IMR-90 (cell line): ENCODE measurements at regions not wholly inside any gene's neighbourhood (a gene's known extent, or its start where the extent isn't known, plus 50 kb on each side); places are given as distances from the start of the nearest gene placed in this dataset.

Experiments
- ATAC-seq: fragments of 200-7000 bp; cut with Tn5 transposase; 2 replicates; pipeline ENCODE4 v1.9.1; 2020; ENCODE audit warnings: low read depth, mild to moderate bottlenecking, moderate library complexity
- BruUV-seq: library from RNA; stranded (reverse); fragments of 400-500 nt; replicated peaks from 2 replicates; lab custom pipeline; 2021; lab: Mats Ljungman, UMichigan
- CTCF ChIA-PET: fragments of 300-600 bp; formaldehyde crosslinking; extraction: SDS; loops from one replicate; lab custom pipeline; 2021; ENCODE audit warnings: antibody characterized with exemption; lab: Yijun Ruan, JAX
- POLR2A ChIA-PET: fragments of 300-600 bp; sonication (Branson Sonifier 250); formaldehyde crosslinking; loops from one replicate; lab custom pipeline; 2022; ENCODE audit warnings: antibody characterized with exemption; ENCODE audit not compliant: unreplicated experiment; lab: Charles Lee
- DNase-seq: peaks from one replicate; pipeline ENCODE4 v3.0.0; 2013
- H2AFZ ChIP-seq: replicated peaks from 2 replicates; pipeline ENCODE3; 2013; ENCODE audit warnings: low read length, mild to moderate bottlenecking; ENCODE audit not compliant: poor library complexity
- H2AK5ac ChIP-seq: 2 replicates; pipeline ENCODE4 v1.6.1; 2013; ENCODE audit warnings: low read depth, low read length, inconsistent platforms
- H2AK9ac ChIP-seq: replicated peaks from 2 replicates; pipeline ENCODE3; 2013; ENCODE audit warnings: mild to moderate bottlenecking, low read depth, low read length, moderate library complexity; ENCODE audit not compliant: poor library complexity
- H2BK120ac ChIP-seq: 2 replicates; pipeline ENCODE4 v1.6.1; 2013; ENCODE audit warnings: low read depth, low read length, inconsistent platforms
- H2BK15ac ChIP-seq: 3 replicates; pipeline ENCODE4 v1.6.1; 2013; ENCODE audit warnings: low read depth, low read length, inconsistent platforms
- H2BK20ac ChIP-seq: 2 replicates; pipeline ENCODE4 v1.6.1; 2013; ENCODE audit warnings: low read depth, mild to moderate bottlenecking, inconsistent platforms, low read length, moderate library complexity
- H2BK5ac ChIP-seq: 2 replicates; pipeline ENCODE4 v1.6.1; 2013; ENCODE audit warnings: mild to moderate bottlenecking, low read depth, low read length, inconsistent platforms; ENCODE audit not compliant: poor library complexity, severe bottlenecking
- H3K14ac ChIP-seq: replicated peaks from 2 replicates; pipeline ENCODE4 v1.6.1; 2013; ENCODE audit warnings: low read depth, low read length, inconsistent platforms
- H3K18ac ChIP-seq: 2 replicates; pipeline ENCODE4 v1.6.1; 2013; ENCODE audit warnings: low read depth, low read length, control low read depth
- H3K23ac ChIP-seq: 2 replicates; pipeline ENCODE4 v1.6.1; 2013; ENCODE audit warnings: low read depth, low read length, inconsistent platforms
- H3K27ac ChIP-seq: 2 replicates; pipeline ENCODE4 v1.5.1; 2013; ENCODE audit warnings: mild to moderate bottlenecking, control low read depth, low read length; ENCODE audit not compliant: insufficient read depth
- H3K27me3 ChIP-seq: 2 replicates; pipeline ENCODE4 v1.6.1; 2013; ENCODE audit warnings: low read length; ENCODE audit not compliant: control insufficient read depth, insufficient read depth
- H3K36me3 ChIP-seq: 2 replicates; pipeline ENCODE4 v1.6.1; 2013; ENCODE audit warnings: low read length, mixed read lengths; ENCODE audit not compliant: control insufficient read depth, insufficient read depth
- H3K4ac ChIP-seq: 2 replicates; pipeline ENCODE4 v1.6.1; 2013; ENCODE audit warnings: low read depth, low read length, inconsistent platforms
- H3K4me1 ChIP-seq: 2 replicates; pipeline ENCODE4 v1.6.1; 2013; ENCODE audit warnings: low read length, mixed read lengths; ENCODE audit not compliant: control insufficient read depth, insufficient read depth
- H3K4me2 ChIP-seq: 2 replicates; pipeline ENCODE4 v1.6.1; 2013; ENCODE audit warnings: low read depth, mild to moderate bottlenecking, control low read depth, low read length, moderate library complexity
- H3K4me3 ChIP-seq: 2 replicates; pipeline ENCODE4 v1.5.1; 2013; ENCODE audit warnings: low read depth, mild to moderate bottlenecking, control low read depth, low read length, moderate library complexity; ENCODE audit not compliant: insufficient read depth
- H3K56ac ChIP-seq: 2 replicates; pipeline ENCODE4 v1.6.1; 2013; ENCODE audit warnings: low read length, inconsistent platforms; ENCODE audit not compliant: insufficient read depth; ENCODE audit errors: extremely low read depth
- H3K79me1 ChIP-seq, 2 experiments: 2 replicates each; pipeline ENCODE4 v1.6.1; 2013; ENCODE audit warnings: low read length in 2 of 2, inconsistent platforms in 1 of 2, low read depth in 1 of 2
- H3K9ac ChIP-seq: 2 replicates; pipeline ENCODE4 v1.6.1; 2013; ENCODE audit warnings: low read depth, low read length, control low read depth
- H3K9me1 ChIP-seq: 2 replicates; pipeline ENCODE4 v1.6.1; 2013; ENCODE audit warnings: low read length, inconsistent platforms; ENCODE audit not compliant: insufficient read depth
- H3K9me3 ChIP-seq: 2 replicates; pipeline ENCODE4 v1.6.1; 2013; ENCODE audit warnings: low read length; ENCODE audit not compliant: control insufficient read depth, insufficient read depth
- H4K20me1 ChIP-seq: 2 replicates; pipeline ENCODE4 v1.6.1; 2013; ENCODE audit warnings: low read length, inconsistent platforms; ENCODE audit not compliant: insufficient read depth
- H4K5ac ChIP-seq: 2 replicates; pipeline ENCODE4 v1.6.1; 2013; ENCODE audit warnings: mild to moderate bottlenecking, low read depth, low read length, control low read depth
- H4K8ac ChIP-seq, 2 experiments: 2 replicates each; pipeline ENCODE4 v1.6.1; 2013; ENCODE audit warnings: low read depth in 2 of 2, low read length in 2 of 2, control low read depth in 1 of 2, inconsistent platforms in 1 of 2
- H4K91ac ChIP-seq: 2 replicates; pipeline ENCODE4 v1.6.1; 2013; ENCODE audit warnings: low read depth, low read length, inconsistent platforms; ENCODE audit not compliant: insufficient read depth
- CEBPB ChIP-seq: IDR thresholded peaks from 2 replicates; pipeline ENCODE4 v1.6.1; 2012; ENCODE audit warnings: low read depth, low read length, improper control_type of control experiment
- CTCF ChIP-seq: conservative IDR thresholded peaks from 2 replicates; pipeline ENCODE4 v1.5.1; 2012; ENCODE audit warnings: mild to moderate bottlenecking, low read depth, low read length, improper control_type of control experiment
- FOS ChIP-seq: fragments of 150-350 bp; IDR thresholded peaks from 2 replicates; pipeline ENCODE4 v1.6.1; 2016; ENCODE audit warnings: low read depth, low read length
- RAD21 ChIP-seq: IDR thresholded peaks from 2 replicates; pipeline ENCODE4 v1.6.1; 2012; ENCODE audit warnings: low read length, improper control_type of control experiment
- RFX5 ChIP-seq: IDR thresholded peaks from 2 replicates; pipeline ENCODE4 v1.8.0; 2012; ENCODE audit warnings: low read depth, mild to moderate bottlenecking, low read length, moderate library complexity
- WGBS, 2 experiments: methylation state at CpG; one replicate each; pipeline versions ENCODE4 v1.1.5 to v1.1.7; 2013; ENCODE audit warnings: missing lambda C conversion rate in 2 of 2; ENCODE audit not compliant: insufficient read length in 1 of 2; ENCODE audit errors: extremely low coverage in 2 of 2; 5-methylcytosine and 5-hydroxymethylcytosine counted together
- dilution Hi-C: fragments of 300-500 bp; cut with HindIII; formaldehyde crosslinking; loops from one replicate; pipeline ENCODE4 v1.14.3; 2018; ENCODE audit warnings: low sequenced_read_pairs; ENCODE audit not compliant: unreplicated experiment
- in situ Hi-C: fragments of 300-500 bp; cut with MboI; formaldehyde crosslinking; loops from 3 replicates; pipeline ENCODE4 v1.14.3; 2019; ENCODE audit warnings: low sequenced_read_pairs, inconsistent platforms, mixed read lengths
- intact Hi-C: fragments of 100-400 bp; cut with micrococcal nuclease; formaldehyde crosslinking; loops from 2 replicates; pipeline ENCODE4 v1.10.0; 2022

- ATAC-seq, result no peak
- H2AK9ac ChIP-seq, result no peak overlapping the region
- H3K79me1 ChIP-seq, result no peaks in the 10 kb centered on the region
- ChIA-PET CTCF (interaction anchor here (0.6 to 1.7 kb wide), 4 partner anchors 17 to 1450 kb away, joined by 3 to 6 read pairs (median 6); no protein-coding TSS in a partner anchor), POLR2A (no interaction called here)
- H3K18ac ChIP-seq, result no peak overlapping the region
- dilution Hi-C loops, result no loop called here
- no peaks in the 10 kb centered on the region for H3K9me1 ChIP-seq
- BruUV-seq, result no TSS peak
- H3K14ac ChIP-seq, result no peak overlapping the region
- no peak overlapping the region for H2BK5ac ChIP-seq
- H3K27me3 ChIP-seq, result no peaks in the 10 kb centered on the region
- in situ Hi-C loops, result no loop called here
- no peak overlapping the region for H4K5ac ChIP-seq
- H2AFZ ChIP-seq, result no peak overlapping the region
- H2BK15ac ChIP-seq, result no peak overlapping the region
- H3K4me1 ChIP-seq, result no peaks in the 10 kb centered on the region
- no peaks in the 10 kb centered on the region for H4K20me1 ChIP-seq
- H3K27ac ChIP-seq, result no peak overlapping the region
- 0 out of 2 replicates have a peak, but pooled peaks have one; percentile 4 for TF ChIP-seq RAD21
- peak; percentile 44 for TF ChIP-seq CTCF
- TF ChIP-seq FOS, result no peak
- TF ChIP-seq RFX5, result no peak
- no peak for TF ChIP-seq CEBPB
- no peak overlapping the region for H2BK20ac ChIP-seq
- intact Hi-C loops, result loop anchor here (2.0 kb wide), 1 partner anchor 690 kb away; no protein-coding TSS in a partner anchor
- DNase-seq, result peak; percentile 11
- no peak overlapping the region for H3K56ac ChIP-seq
- H4K8ac ChIP-seq, result no peak overlapping the region
- H2AK5ac ChIP-seq, result no peak overlapping the region
- 80% methylated on average over 1 of the region's 2 CpGs; no CpG with 5 or more reads in 1 of the 2 experiments for WGBS, 2 experiments
- H3K4ac ChIP-seq, result no peak overlapping the region
- no peak overlapping the region for H3K9ac ChIP-seq
- no peak overlapping the region for H4K91ac ChIP-seq
- no peak overlapping the region for H3K4me2 ChIP-seq
- H2BK120ac ChIP-seq, result no peak overlapping the region
- H3K36me3 ChIP-seq, result no peaks in the 10 kb centered on the region
- no peak overlapping the region for H3K23ac ChIP-seq
- no peaks in the 10 kb centered on the region for H3K9me3 ChIP-seq
- H3K4me3 ChIP-seq, result no peak overlapping the region
Measured at GRCh38 chr5:152514827-152515397, 109.8 kb upstream of the NMUR2 start.
